Activated T-helper 1 cell treated with anti-CD3 and anti-CD28 coated beads, Interleukin-12 subunit alpha, Interleukin-12 subunit beta, Interleukin-2, Interleukin-4 antibody, amounts not matched to agents 30 ng/mL and 10 ng/mL and 1 ng/mL, durations not matched to agents 14 hours and 24 hours and 36 hours (primary cell): ENCODE measurements at regions not wholly inside any gene's neighbourhood (a gene's known extent, or its start where the extent isn't known, plus 50 kb on each side); places are given as distances from the start of the nearest gene placed in this dataset.
"Not testable (repeated sequence)": the region's sequence is repeated elsewhere in the genome, so short reads cannot be mapped to it uniquely, and the experiment has no call there.

Experiments
- DNase-seq: peaks from one replicate; pipeline ENCODE4 v3.0.0; 2021; ENCODE audit warnings: low spot score
- H3K27ac Mint-ChIP-seq: one replicate; pipeline ENCODE4 v1.8.0; 2021; ENCODE audit warnings: mild to moderate bottlenecking, mixed read lengths
- H3K27me3 Mint-ChIP-seq: one replicate; pipeline ENCODE4 v1.8.0; 2022; ENCODE audit warnings: mild to moderate bottlenecking, moderate library complexity, mixed read lengths; ENCODE audit not compliant: insufficient read depth
- H3K36me3 Mint-ChIP-seq: one replicate; pipeline ENCODE4 v1.8.0; 2021; ENCODE audit warnings: low read depth, mixed read lengths
- H3K4me1 Mint-ChIP-seq: one replicate; pipeline ENCODE4 v1.8.0; 2021; ENCODE audit warnings: low read depth, mixed read lengths
- H3K4me3 Mint-ChIP-seq: one replicate; pipeline ENCODE4 v1.8.0; 2021; ENCODE audit warnings: mild to moderate bottlenecking, moderate library complexity, mixed read lengths
- H3K9me3 Mint-ChIP-seq: one replicate; pipeline ENCODE4 v1.8.0; 2021; ENCODE audit warnings: mixed read lengths
- intact Hi-C: fragments of 100-400 bp; cut with micrococcal nuclease; formaldehyde crosslinking; loops from one replicate; pipeline ENCODE4 v1.15.1; 2024

DNA sequence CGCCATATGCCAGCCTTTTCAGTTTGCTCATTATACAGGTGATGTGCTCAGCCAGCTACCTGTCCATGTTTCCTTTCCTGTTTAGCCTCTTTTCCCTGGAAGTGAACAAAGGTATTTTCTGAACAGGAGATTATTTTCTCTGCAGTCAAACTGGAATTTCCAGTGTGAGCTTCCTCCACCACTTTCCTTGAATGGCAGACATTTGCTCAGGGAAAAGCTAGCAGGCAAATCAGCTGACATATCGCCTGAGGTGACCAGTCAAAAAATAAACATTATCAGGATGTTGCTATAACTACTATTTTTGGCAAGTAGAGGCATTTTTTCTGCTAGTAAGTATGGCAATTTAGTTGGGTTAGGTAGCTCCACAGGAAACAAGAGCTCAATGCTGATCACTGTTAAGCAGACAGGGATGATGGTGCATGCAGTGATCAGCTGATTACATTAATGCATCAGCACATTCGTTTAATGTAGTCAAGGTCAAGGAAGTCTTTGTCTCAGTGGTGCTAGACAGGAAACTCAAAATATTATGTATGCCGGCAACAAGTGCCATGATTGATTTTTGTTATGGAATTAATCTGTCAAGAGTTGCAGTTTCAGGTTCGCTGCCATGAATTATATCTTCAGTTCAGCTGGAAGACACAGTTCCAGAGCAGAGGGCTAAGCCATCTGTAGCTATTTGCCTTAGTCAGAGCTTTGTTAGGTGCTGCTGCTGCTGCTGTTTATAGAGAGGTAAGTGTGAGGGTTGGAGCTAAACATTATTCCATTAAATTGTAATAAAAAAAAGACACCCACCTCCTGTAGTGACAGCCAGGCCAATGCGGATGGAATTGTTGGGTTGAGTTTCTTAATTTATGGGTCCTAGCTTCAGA, 179.7 kb upstream of the ST6GALNAC5 start:
- H3K9me3 Mint-ChIP-seq = no peaks in the 10 kb centered on the region
- H3K27me3 Mint-ChIP-seq = no peaks in the 10 kb centered on the region
- no peaks in the 10 kb centered on the region for H3K36me3 Mint-ChIP-seq
- DNase-seq = no peak
- no peaks in the 10 kb centered on the region for H3K4me1 Mint-ChIP-seq
- intact Hi-C loops = no loop called here
- no peak overlapping the region for H3K27ac Mint-ChIP-seq
- H3K4me3 Mint-ChIP-seq = no peak overlapping the region

DNA sequence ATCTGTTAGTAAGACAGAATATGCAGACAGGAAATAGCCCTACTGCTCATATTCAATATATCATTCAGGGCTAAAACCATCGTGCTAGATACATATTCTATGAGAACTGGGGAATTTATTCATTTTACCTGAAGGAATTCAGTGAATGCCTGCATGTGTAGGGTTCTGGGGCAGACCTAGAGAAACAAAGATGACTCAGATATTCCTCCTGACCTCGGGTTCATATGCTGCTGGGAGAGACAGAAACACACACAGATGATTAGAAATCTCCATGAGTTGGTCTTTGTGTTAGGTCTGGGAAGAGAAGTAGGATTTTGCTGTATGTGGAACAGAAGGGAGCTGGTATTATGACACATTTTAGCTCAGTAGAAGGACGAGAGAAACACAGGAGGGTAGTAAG, 176.5 kb upstream of the ST6GALNAC5 start:
- Mint-ChIP-seq H3K4me1 (no peaks in the 10 kb centered on the region), H3K36me3 (no peaks in the 10 kb centered on the region)

GRCh38 chr1:76695535-76695934, 171.7 kb upstream of the ST6GALNAC5 start:
- Mint-ChIP-seq H3K27me3 (no peaks in the 10 kb centered on the region), H3K27ac (no peak overlapping the region), H3K4me3 (no peak overlapping the region), H3K9me3 (peaks cover 9% of the 10 kb centered on the region), H3K4me1 (no peaks in the 10 kb centered on the region), H3K36me3 (no peaks in the 10 kb centered on the region)
- intact Hi-C loops = loop anchor here (5.0 kb wide), 1 partner anchor 363 kb away; no protein-coding TSS in a partner anchor
- DNase-seq = no peak

More for the DNA sequence above, 176.5 kb upstream of the ST6GALNAC5 start:
- no peak for DNase-seq
- no peaks in the 10 kb centered on the region for H3K27me3 Mint-ChIP-seq
- H3K9me3 Mint-ChIP-seq = peaks cover 9% of the 10 kb centered on the region
- no peak overlapping the region for H3K27ac Mint-ChIP-seq
- intact Hi-C loops = no loop called here
- H3K4me3 Mint-ChIP-seq = no peak overlapping the region

- no peaks in the 10 kb centered on the region for H3K4me1 Mint-ChIP-seq
- H3K9me3 Mint-ChIP-seq = peaks cover 9% of the 10 kb centered on the region
- no peak for DNase-seq
- H3K36me3 Mint-ChIP-seq = no peaks in the 10 kb centered on the region
- no peaks in the 10 kb centered on the region for H3K27me3 Mint-ChIP-seq
- no peak overlapping the region for H3K4me3 Mint-ChIP-seq
- intact Hi-C loops = loop anchor here (5.0 kb wide), 1 partner anchor 365 kb away; no protein-coding TSS in a partner anchor
- H3K27ac Mint-ChIP-seq = no peak overlapping the region
Observed at GRCh38 chr1:76697361-76697760, 169.9 kb upstream of the ST6GALNAC5 start.

GRCh38 chr1:76699646-76700045, 167.6 kb upstream of the ST6GALNAC5 start:
- not testable (repeated sequence) for H3K9me3 Mint-ChIP-seq, H3K36me3 Mint-ChIP-seq, H3K27ac Mint-ChIP-seq, DNase-seq, H3K4me1 Mint-ChIP-seq, H3K27me3 Mint-ChIP-seq, H3K4me3 Mint-ChIP-seq
- intact Hi-C loops = loop anchor here (5.0 kb wide), 1 partner anchor 367 kb away; no protein-coding TSS in a partner anchor

DNA sequence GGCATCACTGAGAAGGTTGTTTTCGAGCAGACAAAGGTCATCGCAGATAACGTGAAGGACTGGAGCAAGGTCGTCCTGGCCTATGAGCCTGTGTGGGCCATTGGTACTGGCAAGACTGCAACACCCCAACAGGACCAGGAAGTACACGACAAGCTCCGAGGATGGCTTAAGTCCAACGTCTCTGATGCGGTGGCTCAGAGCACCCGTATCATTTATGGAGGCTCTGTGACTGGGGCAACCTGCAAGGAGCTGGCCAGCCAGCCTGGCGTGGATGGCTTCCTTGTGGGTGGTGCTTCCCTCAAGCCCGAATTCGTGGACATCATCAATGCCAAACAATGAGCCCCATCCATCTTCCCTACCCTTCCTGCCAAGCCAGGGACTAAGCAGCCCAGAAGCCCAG, 167.1 kb upstream of the ST6GALNAC5 start:
- H3K27ac Mint-ChIP-seq, H3K4me1 Mint-ChIP-seq, H3K36me3 Mint-ChIP-seq, H3K27me3 Mint-ChIP-seq, H3K9me3 Mint-ChIP-seq, DNase-seq, H3K4me3 Mint-ChIP-seq, intact Hi-C loops: not testable (repeated sequence)

- Mint-ChIP-seq H3K36me3 (no peaks in the 10 kb centered on the region), H3K27ac (no peak overlapping the region), H3K4me3 (no peak overlapping the region), H3K27me3 (no peaks in the 10 kb centered on the region), H3K9me3 (no peaks in the 10 kb centered on the region), H3K4me1 (no peaks in the 10 kb centered on the region)
- DNase-seq = no peak
- intact Hi-C loops = no loop called here
Observed at GRCh38 chr1:76705560-76705959, 161.7 kb upstream of the ST6GALNAC5 start.

GRCh38 chr1:76713535-76713934, 153.7 kb upstream of the ST6GALNAC5 start:
- Mint-ChIP-seq H3K9me3 (no peaks in the 10 kb centered on the region), H3K36me3 (no peaks in the 10 kb centered on the region), H3K4me3 (no peak overlapping the region), H3K27ac (no peak overlapping the region), H3K4me1 (no peaks in the 10 kb centered on the region), H3K27me3 (peaks cover 2% of the 10 kb centered on the region)
- DNase-seq = no peak
- intact Hi-C loops = no loop called here

DNA sequence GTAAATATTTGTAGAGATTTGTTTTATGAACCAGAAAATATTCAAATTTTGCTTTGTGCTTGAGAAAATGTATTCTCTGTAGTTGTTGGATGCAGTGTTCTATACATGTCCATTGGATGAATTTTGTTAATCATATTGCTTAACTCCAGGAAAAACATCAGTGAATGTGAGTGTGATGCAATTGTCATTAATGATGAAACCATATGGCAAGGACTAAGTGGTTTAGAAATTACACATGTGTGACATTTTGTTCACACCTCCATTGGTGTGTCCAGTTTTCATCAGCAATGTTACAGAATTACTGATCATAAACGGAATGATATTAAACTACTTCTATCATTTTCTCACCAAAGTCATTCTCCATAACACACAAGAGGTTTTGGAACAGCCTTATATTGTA, 151.8 kb upstream of the ST6GALNAC5 start:
- DNase-seq = no peak
- no peak overlapping the region for H3K27ac Mint-ChIP-seq
- H3K9me3 Mint-ChIP-seq = no peaks in the 10 kb centered on the region
- H3K4me3 Mint-ChIP-seq = no peak overlapping the region
- no peaks in the 10 kb centered on the region for H3K4me1 Mint-ChIP-seq
- intact Hi-C loops = no loop called here
- H3K36me3 Mint-ChIP-seq = no peaks in the 10 kb centered on the region
- H3K27me3 Mint-ChIP-seq = peaks cover 4% of the 10 kb centered on the region

DNA sequence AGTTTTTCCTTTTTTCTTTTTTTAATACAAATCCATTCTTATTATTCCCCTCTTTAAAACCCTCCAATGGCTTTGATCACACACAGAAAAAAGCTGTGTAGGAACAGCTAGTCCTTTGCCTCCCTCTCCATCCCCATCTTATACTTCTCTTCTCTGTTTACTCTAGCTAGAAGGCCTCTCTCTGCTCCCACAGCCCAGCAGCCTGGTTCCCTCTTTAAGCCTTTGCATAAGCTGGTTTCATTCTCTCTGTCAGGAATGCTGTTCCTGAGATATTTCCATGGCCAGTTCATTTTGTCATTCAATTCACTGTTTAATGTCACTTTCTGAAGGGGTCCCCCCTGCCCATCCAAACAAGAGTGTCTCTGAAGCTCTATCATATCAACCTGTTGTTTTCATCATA, 143.3 kb upstream of the ST6GALNAC5 start:
- no peak for DNase-seq
- intact Hi-C loops = no loop called here
- no peaks in the 10 kb centered on the region for H3K9me3 Mint-ChIP-seq
- no peak overlapping the region for H3K4me3 Mint-ChIP-seq
- no peak overlapping the region for H3K27ac Mint-ChIP-seq
- H3K27me3 Mint-ChIP-seq = peaks cover 2% of the 10 kb centered on the region
- no peaks in the 10 kb centered on the region for H3K36me3 Mint-ChIP-seq
- no peaks in the 10 kb centered on the region for H3K4me1 Mint-ChIP-seq

GRCh38 chr1:76724816-76725215, 142.5 kb upstream of the ST6GALNAC5 start:
- Mint-ChIP-seq H3K27ac (no peak overlapping the region), H3K4me1 (no peaks in the 10 kb centered on the region), H3K27me3 (peaks cover 2% of the 10 kb centered on the region), H3K4me3 (no peak overlapping the region), H3K9me3 (no peaks in the 10 kb centered on the region), H3K36me3 (no peaks in the 10 kb centered on the region)
- intact Hi-C loops = no loop called here
- DNase-seq = no peak

DNA sequence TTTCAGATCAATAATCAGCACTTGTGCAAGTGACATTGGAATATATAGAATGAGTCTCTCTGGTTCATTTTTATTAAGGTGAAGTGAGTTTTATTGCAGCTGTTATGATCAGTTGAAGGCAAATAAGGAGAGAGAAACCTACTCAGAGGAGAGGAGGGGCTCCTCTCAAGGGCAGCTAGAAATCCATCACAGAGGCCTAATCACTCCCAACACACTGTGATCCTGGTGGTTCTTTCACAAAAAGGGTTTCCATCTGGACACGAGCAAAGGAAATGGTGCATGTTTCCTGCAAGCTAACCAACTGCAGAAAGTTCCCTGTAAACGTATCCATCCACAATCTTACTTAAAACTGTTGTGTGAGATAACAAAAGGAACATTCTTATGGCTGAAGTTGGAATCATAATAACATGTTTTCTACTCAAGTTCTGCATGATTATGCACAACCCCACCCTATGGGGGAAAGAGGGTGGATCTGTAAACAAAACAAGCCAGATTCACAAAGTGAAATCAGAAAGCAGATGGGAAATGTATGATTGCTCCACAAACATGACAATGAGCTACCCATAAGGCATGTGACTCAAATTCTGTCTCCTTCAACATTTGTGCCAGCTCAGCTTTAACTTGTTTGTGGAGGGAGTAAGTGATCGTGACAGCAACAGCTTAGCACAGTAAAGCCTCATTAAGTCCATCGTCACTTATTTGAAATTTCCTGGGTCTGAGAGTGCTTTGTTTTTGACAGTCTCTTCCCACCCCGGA, 141.2 kb upstream of the ST6GALNAC5 start:
- Mint-ChIP-seq H3K4me3 (no peak overlapping the region), H3K36me3 (no peaks in the 10 kb centered on the region), H3K9me3 (no peaks in the 10 kb centered on the region), H3K4me1 (no peaks in the 10 kb centered on the region), H3K27ac (no peak overlapping the region), H3K27me3 (peaks cover 2% of the 10 kb centered on the region)
- intact Hi-C loops = no loop called here
- DNase-seq = no peak

- Mint-ChIP-seq H3K36me3 (no peaks in the 10 kb centered on the region), H3K4me1 (no peaks in the 10 kb centered on the region), H3K4me3 (no peak overlapping the region), H3K27ac (no peak overlapping the region), H3K9me3 (no peaks in the 10 kb centered on the region), H3K27me3 (peaks cover 4% of the 10 kb centered on the region)
- DNase-seq = no peak
- intact Hi-C loops = no loop called here
Observed at GRCh38 chr1:76727520-76727919, 139.8 kb upstream of the ST6GALNAC5 start.
